Left kidney (tissue), 1 donor: ENCODE measurements at regions not wholly inside any gene's neighbourhood (a gene's known extent, or its start where the extent isn't known, plus 50 kb on each side); places are given as distances from the start of the nearest gene placed in this dataset.
A peak's percentile ranks its signal among the peaks of the same experiment; 100 is the strongest.

Source experiments
- DNase-seq: peaks from one replicate; pipeline ENCODE4 v3.0.0-alpha.2; 2013

DNA sequence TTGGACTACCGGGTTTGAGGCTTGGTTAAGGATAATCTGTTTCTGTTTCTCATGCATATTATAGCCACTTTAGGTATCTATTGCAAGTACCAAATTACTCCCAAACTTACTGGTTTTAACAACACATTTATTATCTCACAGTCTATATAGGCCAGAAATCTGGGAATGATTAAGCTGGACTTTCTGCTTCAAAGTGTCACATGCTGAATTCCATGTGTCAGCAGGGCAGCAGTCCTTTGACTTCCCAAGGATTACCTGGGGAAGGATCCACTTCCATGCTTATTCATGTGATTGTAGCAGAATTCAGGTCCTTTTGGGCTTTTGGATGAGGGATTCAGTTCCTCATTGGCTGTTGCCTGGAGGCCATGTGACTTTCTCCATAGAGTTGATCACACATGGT is 349.0 kb upstream of the TRAM1L1 start:
- DNase-seq = no peak

DNA sequence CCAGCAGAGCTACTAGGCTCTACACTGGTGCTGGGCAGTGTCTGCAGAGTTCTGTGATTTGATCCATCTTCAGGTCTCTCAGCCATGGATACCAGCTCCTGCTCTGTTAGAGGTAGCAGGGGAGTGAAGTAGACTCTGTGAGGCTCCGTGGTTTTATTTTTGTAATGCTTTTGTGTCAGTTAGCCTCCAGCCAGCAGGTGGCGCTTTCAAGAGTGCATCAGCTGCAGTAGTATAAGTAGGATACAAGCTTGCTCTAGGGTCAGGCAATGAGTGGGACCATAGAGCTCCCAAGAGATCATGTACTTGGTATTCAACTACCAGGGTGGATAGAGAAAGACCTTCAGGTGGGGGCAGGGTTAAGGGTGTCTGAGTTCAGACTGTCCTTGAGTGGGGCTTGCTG is 362.5 kb upstream of the TRAM1L1 start:
- no peak for DNase-seq

- DNase-seq = no peak
Observed at GRCh38 chr4:117455088-117455487, 369.7 kb upstream of the TRAM1L1 start.

GRCh38 chr4:117466388-117466787 is 381.0 kb upstream of the TRAM1L1 start:
- no peak for DNase-seq

DNA sequence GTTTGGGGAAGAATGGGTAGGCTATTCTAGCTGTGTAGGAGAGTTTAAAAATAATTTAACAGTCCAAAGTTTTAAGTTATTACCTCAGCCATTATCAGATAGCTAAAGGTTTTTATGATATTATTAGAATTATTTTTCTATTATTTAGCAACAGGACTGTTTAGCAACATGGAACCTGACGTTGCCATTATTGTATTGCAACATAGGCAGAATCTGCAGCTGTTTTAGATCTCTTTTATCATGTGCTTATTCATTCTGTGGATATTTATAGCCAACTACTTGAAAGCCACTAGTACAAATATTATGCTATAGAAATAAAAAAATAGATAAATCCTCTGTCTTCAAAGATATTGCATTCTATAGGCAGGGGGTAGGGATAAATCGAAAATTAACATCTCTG is 382.0 kb upstream of the TRAM1L1 start:
- no peak for DNase-seq

GRCh38 chr4:117474987-117475386 is 389.6 kb upstream of the TRAM1L1 start:
- DNase-seq = no peak

DNA sequence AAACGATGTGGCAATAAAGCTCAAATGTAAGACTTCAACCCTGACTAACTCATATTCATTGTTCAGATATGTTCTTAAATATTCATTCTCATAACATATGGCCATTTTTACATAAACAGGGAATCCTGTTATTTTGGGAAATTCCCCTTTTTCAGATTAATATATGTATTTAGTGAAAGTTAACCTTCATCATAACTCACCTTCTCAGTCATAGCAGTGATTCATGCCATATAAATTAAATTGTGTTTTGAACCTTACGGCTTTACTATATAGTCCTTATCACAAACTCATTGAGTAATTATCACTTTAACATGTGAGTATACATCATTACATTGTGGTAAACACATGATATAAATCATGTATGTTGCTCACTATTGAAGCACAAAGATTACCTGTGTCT is 392.5 kb upstream of the TRAM1L1 start:
- no peak for DNase-seq

GRCh38 chr4:117478702-117479101 is 393.3 kb upstream of the TRAM1L1 start:
- no peak for DNase-seq

DNA sequence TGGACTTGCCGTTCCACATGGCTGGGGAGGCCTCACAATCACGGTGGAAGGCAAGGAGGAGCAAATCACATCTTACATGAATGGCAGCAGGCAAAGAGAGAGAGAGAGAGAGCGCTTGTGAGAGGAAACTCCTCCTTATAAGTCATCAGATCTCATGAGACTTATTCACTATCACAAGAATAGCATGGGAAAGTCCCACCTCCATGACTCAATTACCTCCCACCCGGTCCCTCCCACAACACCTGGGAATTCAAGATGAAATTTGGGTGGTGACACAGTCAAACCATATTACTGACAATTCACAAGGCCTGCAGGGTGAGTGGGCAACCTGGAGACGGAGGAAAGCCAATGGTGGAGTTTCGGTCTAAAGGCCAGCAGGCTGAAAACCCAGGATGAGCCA is 394.3 kb upstream of the TRAM1L1 start:
- no peak for DNase-seq

- no peak for DNase-seq
Observed at GRCh38 chr4:117481742-117482141, 396.4 kb upstream of the TRAM1L1 start.

- DNase-seq = no peak
Observed at GRCh38 chr4:117488692-117489091, 403.3 kb upstream of the TRAM1L1 start.

GRCh38 chr4:117489107-117489506 is 403.7 kb upstream of the TRAM1L1 start:
- DNase-seq = no peak

DNA sequence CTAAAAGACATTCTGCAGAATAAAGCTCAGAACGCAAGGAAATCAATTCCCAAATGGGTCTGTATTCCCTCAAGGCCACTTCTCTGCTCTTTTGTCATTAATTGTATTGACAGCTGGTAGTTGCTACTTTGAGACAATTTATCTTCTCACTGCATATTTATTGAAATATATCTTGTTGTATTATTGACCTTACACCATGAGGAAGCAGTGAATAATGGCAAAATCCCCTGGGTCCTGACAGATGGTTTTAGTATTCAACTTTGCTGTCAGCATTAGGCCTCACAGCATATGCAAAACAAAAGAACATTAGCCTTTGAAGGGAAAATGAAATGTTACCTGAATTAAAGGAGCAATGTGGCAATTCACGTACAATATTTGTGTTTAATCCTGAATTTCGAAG is 406.1 kb upstream of the TRAM1L1 start:
- no peak for DNase-seq

- no peak for DNase-seq
Observed at GRCh38 chr4:117495802-117496201, 410.4 kb upstream of the TRAM1L1 start.

- DNase-seq = no peak
Observed at GRCh38 chr4:117512414-117512813, 427.0 kb upstream of the TRAM1L1 start.

DNA sequence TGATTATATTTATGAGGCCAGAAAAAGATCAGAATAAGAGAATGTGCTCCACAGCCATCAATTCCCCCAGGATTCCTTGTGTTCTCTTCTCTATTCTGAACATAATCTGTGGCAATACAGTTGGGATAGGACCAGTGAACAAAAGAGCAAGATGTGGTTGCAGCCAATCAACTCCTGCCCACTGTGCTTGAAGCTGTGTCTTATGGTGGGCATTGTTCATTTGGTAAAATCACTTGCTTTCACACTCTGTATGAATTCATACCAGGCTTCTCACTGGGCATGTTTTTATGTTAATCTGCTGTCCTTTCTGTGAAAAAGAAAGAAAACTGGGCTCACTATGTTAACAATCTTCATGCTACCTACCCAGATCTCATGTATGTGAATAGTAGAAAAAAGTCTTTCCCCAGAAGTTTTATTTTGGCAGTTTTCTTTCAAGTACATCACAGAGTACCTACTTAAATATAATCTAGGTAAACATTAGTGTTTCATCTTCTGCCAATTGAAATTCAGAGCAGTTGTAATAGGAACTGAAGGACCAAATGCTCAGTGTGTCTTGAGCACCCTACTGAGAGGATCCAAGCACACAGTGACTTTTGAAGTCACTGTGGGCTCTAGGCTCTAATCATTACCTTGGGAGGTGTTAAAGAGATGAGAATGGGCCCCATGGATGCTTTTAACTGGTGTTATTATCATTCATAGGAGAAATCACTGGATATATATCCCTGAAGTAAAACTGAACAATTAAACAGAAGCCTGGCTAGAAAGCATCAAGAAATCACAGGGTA is 429.2 kb upstream of the TRAM1L1 start:
- no peak for DNase-seq

- DNase-seq = no peak
Observed at GRCh38 chr4:117515921-117516320, 430.5 kb upstream of the TRAM1L1 start.

DNA sequence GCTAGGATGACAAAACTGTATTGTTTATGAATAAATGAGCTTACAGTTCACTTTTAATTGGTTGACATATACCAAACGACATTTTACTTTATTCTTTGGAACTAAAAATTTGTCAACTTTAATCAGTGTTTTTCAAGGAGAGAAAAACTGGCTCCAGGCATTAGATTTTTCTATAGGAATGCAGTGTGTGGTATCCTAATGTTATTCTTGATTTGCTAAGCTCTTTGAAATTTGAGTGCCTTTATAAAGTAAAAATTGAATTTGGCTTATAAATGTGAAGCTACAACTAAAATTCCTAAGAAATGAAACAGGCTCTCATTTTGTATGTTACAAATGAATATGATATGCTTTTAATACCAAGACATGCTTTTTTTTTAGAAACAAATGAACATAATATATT is 442.2 kb upstream of the TRAM1L1 start:
- no peak for DNase-seq

GRCh38 chr4:117529401-117529800 is 444.0 kb upstream of the TRAM1L1 start:
- DNase-seq = no peak

- DNase-seq = no peak
Observed at GRCh38 chr4:117533501-117533900, 448.1 kb upstream of the TRAM1L1 start.

- no peak for DNase-seq
Observed at GRCh38 chr4:117545039-117545438, 459.7 kb upstream of the TRAM1L1 start.

GRCh38 chr4:117549524-117549923 is 464.1 kb upstream of the TRAM1L1 start:
- DNase-seq = peak; percentile 52

DNA sequence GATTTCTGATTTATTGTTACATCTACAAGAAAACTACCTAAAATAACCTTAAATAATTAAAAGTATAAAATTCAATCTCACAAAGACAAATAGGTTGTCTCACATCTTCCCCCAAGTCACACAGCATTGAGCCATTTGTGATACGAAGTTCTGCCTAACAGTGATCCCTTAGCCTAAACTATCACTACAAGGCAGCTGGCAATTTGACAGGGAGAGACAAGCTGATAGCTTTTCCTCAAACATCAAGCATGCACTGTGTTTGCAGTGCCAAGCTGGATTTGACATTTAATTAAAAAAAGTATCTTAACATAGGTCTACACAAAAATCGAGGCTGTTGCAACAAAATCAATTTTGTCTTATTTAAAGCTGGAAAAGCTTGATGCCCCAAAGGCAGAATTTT is 464.7 kb upstream of the TRAM1L1 start:
- DNase-seq = no peak

DNA sequence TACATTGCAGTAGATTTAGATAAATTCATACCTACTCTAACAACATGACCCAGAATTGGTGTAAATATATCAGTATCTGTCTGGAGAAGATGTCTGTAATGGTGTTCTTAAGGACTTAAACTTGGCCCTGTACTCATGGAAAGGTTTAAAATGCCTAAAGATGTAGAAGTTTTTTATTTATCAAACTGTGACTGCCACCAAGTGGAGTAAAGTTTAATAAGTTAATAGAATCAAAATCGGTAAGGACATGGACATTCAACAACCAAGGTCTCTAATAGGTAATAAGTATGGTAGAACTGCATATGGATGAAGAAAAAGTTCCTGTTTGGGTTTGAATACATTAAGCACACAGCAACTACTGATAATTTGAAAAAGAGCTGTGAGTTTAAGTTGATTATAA is 474.0 kb upstream of the NDST3 start:
- no peak for DNase-seq

DNA sequence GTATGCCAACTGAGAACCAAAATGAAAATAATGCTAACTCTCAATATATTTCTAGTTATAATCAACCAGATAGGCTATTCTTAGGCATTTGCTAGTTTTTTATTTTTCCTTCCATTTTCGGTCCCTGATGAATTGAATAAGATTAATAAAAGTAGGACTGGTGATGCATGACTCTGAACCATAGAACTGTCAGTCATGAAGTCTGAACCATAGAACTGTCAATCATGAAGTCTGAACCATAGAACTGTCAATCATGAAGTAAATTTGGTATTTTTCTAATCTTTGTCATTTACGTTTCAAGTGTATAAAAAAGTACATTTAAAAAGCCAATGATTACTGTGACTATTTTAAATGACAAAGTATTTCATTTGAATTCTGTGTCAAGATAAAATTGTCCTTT is 460.2 kb upstream of the NDST3 start:
- DNase-seq = no peak
